CD4-positive, alpha-beta T cell treated with Interleukin-6 for 4 hours (primary cell): ENCODE measurements at regions not wholly inside any gene's neighbourhood (a gene's known extent, or its start where the extent isn't known, plus 50 kb on each side); places are given as distances from the start of the nearest gene placed in this dataset.
"Not testable (repeated sequence)": the region's sequence is repeated elsewhere in the genome, so short reads cannot be mapped to it uniquely, and the experiment has no call there.

Experiments used
- DNase-seq: peaks from one replicate; pipeline ENCODE4 v3.0.0-alpha.2; 2020; ENCODE audit warnings: mixed read lengths

- DNase-seq, result no peak
Measured at GRCh38 chr12:68481181-68481941, 129.3 kb upstream of the RAP1B start.

GRCh38 chr12:68482014-68482413, 128.7 kb upstream of the RAP1B start:
- no peak for DNase-seq

DNA sequence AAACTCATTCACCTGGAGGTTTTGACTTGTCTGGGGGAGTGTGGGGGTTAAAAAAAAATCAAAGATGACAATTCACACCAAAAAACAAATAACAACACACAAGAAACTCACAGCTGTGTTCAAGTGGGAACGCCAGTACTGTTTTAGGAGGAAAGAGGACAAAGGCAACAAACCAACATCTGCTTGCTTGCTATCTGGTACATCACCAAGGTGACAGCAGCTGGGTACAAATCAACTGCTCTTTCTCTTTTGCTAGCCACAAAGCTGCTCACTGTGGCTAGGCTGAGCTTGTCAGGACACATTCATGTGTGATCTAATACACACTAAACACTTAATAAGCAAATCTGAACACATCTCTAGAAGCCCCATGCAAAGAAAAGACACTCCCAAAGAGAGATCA, 128.0 kb upstream of the RAP1B start:
- DNase-seq, result peak; percentile 11

GRCh38 chr12:68483592-68484383, 126.9 kb upstream of the RAP1B start:
- DNase-seq, result no peak

GRCh38 chr12:68484578-68484977, 126.1 kb upstream of the RAP1B start:
- not testable (repeated sequence) for DNase-seq

- not testable (repeated sequence) for DNase-seq
Measured at GRCh38 chr12:68486449-68486848, 124.2 kb upstream of the RAP1B start.

- DNase-seq, result no peak
Measured at GRCh38 chr12:68487721-68488309, 122.9 kb upstream of the RAP1B start.

DNA sequence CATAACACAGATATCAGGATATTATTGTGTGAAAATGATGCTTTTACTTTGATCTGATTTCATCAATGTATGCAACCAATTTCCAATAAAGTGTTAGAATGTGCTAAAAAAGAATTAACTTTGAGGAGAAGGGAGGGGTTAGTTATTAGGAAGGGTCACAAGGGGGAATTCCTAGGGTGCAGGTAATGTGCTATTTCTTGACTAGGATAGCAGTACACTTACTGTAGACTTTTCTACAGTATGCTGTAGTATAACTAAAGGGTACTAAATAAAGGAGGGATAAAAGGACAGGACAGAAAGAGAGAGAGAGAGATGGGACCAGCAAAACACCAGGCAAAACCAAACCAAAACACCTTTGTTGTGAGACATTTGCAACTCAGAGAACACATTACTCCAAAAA, 121.4 kb upstream of the RAP1B start:
- DNase-seq, result no peak

- DNase-seq, result no peak
Measured at GRCh38 chr12:68490476-68490875, 120.2 kb upstream of the RAP1B start.

DNA sequence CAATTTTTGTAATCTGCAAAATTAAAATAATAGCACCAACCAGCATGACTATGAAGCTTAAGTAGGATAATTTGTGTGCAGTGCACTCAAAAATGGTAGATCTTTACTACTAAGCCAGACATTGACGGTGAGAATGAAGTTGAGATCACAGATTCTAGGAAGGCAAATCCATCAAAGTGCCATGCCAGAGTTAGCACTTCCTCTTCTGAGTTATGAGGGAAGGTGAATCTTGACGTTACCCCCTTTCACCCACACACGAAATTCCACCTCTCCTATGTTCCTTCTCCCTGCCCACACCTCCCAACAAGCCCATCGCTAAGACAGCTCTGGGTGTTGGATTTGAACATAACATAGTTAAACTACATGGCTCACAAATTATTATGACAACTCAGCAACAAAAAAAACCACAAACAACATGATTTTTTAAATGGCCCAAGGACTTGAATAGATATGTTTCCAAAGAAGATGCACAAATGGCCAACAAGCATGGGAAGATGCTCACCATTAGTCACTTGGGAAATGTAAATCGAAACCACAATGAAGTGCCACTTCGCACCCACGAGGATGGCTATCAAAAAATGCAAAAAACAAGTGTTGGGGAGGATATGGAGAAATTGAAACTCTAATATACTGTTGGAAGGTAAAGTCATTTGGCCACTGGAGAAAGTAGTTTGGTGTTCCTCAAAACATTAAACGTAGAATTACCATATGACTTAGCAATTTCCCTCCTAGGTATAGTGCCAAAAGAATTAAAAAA, 119.3 kb upstream of the RAP1B start:
- no peak for DNase-seq

- DNase-seq, result no peak
Measured at GRCh38 chr12:68495336-68496070, 115.2 kb upstream of the RAP1B start.

- DNase-seq, result no peak
Measured at GRCh38 chr12:68497107-68497506, 113.6 kb upstream of the RAP1B start.

DNA sequence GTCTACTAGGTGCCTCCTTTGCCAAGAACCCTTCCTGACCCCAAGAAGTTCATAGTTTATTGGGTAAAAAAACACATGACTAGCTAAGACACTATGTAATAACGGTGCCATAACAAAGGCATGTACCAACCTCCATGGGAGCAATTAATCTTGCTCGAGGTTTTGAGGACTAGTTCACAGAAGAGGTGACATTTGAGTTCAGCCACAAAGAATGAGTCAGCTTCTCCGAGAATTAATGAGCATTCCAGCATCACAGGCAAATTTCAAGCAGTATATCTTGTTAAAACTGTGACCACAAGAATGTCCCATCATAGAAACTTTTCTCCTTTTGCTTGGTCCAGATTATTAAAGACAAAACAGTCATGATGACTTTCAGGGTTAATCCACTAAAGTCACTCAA, 113.0 kb upstream of the RAP1B start:
- no peak for DNase-seq

- no peak for DNase-seq
Measured at GRCh38 chr12:68498736-68499135, 112.0 kb upstream of the RAP1B start.

DNA sequence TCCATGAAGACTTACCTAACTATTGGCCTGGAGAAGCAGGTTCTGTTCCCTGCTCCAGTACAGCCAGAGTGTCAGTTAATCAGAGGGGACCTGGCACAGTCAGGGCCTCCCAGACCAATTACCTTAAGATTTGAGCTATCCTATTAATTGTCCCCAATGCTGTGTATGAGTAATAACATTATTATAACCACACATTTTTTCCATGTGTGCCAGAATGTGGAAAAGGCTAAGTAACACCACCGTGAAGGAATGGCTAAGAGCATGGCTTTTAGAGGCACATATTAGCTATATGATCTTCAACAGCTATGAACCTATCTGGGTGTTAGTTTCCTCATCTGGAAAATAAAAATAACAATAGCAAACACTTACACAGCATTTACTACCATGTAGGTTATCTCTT, 111.1 kb upstream of the RAP1B start:
- DNase-seq, result no peak

- DNase-seq, result no peak
Measured at GRCh38 chr12:68501226-68501625, 109.5 kb upstream of the RAP1B start.

DNA sequence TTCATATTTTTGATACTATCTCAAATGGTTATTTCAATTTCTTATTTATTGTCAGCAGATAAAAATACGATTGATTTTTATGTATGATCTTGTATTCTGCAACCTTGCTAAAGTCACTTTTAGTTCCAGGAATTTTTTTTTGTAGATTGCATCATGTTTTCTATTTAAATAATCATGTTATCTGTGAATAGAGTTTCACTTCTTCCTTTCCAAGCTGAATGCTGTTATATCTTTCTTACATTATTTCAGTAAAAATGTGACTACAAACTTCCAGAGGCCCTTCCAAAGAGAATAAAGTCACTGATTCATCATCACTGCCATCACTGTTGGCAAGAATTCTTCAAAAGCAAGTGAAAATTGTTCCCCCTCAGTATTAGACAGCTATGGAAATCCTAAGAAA, 104.7 kb upstream of the RAP1B start:
- no peak for DNase-seq

DNA sequence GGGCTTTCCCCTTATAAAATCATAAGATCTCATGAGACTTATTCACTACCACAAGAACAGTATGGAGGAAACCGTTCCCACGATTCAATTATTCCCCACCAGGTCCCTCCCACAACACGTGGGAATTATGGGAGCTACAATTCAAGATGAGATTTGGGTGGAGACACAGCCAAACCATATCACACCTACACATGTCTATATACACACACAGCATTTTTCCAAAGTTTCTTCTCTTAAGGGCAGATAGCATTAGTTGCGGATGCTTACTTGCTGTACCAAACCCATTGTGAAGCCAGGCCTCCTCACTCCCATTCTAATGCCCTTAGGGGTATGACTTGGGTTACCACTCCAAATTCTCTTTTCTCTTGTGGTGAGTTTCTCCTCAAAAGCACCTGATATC, 104.1 kb upstream of the RAP1B start:
- no peak for DNase-seq

DNA sequence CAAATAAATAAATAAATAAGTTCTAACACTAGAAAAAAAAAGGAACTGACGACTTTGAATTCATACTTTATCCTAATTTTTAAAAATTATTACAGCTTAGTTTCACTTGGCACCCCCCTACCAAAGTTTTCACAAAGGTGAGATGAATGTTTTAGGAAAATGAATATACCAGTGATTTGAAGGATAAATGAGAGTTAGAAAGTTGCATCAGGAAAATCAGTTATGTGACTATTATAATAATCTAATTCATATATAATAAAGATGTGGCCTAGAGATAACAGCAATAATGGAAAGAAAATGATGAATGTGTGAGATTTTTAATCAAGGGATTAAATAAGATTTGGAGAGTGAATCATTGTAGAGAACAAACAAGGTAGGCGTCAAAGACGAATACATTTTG, 103.0 kb upstream of the RAP1B start:
- no peak for DNase-seq

GRCh38 chr12:68508576-68508975, 102.1 kb upstream of the RAP1B start:
- DNase-seq, result no peak

- DNase-seq, result no peak
Measured at GRCh38 chr12:68509242-68509641, 101.5 kb upstream of the RAP1B start.

DNA sequence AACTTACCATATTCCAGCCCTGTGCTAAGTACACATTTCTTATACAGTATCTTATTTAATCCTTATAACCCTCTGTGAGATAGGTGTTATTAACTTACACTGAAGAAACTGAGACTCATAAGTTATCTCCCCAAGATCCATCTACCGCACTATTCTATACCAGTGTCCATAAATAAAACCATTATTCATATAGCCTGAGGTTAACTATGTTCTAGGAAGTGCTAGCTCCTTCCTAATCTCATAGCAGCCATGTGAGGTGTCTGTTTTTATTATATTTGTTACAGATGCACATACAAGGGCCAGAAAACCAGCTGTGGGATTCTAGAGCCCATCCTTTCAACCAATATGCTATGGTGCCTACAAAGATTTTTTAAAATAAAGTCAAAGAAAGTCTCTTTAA, 100.3 kb upstream of the RAP1B start:
- no peak for DNase-seq
